Gastroesophageal sphincter (tissue), 4 donors: ENCODE measurements at regions not wholly inside any gene's neighbourhood (a gene's known extent, or its start where the extent isn't known, plus 50 kb on each side); places are given as distances from the start of the nearest gene placed in this dataset.

Experiments used
- ATAC-seq: fragments of 150-250 bp; one replicate; pipeline ENCODE4 v1.9.1; 2016; ENCODE audit warnings: mild to moderate bottlenecking, moderate library complexity
- H3K27ac ChIP-seq, 4 donors: fragments of 200-600 bp; sonication (generic) in 3 of 4; 1 replicate in 3 of 4; 2 replicates in 1 of 4; pipeline ENCODE4 v1.5.1; 2016 to 2019
- H3K27me3 ChIP-seq: fragments of 200-600 bp; sonication (generic); one replicate; pipeline ENCODE4 v1.5.1; 2019
- H3K36me3 ChIP-seq, 2 donors: fragments of 200-600 bp; sonication (generic); one replicate each; pipeline ENCODE4 v1.5.1; 2019; ENCODE audit warnings: control low read depth in 1 of 2
- H3K4me1 ChIP-seq, 3 donors: fragments of 200-600 bp; sonication (generic); 1 replicate in 2 of 3; 2 replicates in 1 of 3; pipeline ENCODE4 v1.5.1; 2016 to 2019; ENCODE audit warnings: control low read depth in 2 of 3
- H3K4me3 ChIP-seq, 2 donors: fragments of 200-600 bp; sonication (generic); one replicate each; pipeline ENCODE4 v1.5.1; 2019; ENCODE audit warnings: mild to moderate bottlenecking in 1 of 2, moderate library complexity in 1 of 2
- H3K9me3 ChIP-seq, 3 donors: fragments of 200-600 bp; sonication (generic); one replicate each; pipeline ENCODE4 v1.5.1; 2017 to 2019; ENCODE audit warnings: control low read depth in 2 of 3
- EP300 ChIP-seq: sonication (generic); formaldehyde crosslinking; IDR thresholded peaks from one replicate; pipeline ENCODE4 v1.6.1; 2017; ENCODE audit warnings: antibody characterized with exemption, mild to moderate bottlenecking
- POLR2A ChIP-seq, 2 donors: fragments of 450-650 bp; IDR thresholded peaks; one replicate each; pipeline ENCODE4 v1.6.1; 2017; ENCODE audit warnings: antibody characterized with exemption in 2 of 2, mild to moderate bottlenecking in 2 of 2, moderate library complexity in 1 of 2
- POLR2AphosphoS5 ChIP-seq: sonication (generic); formaldehyde crosslinking; IDR thresholded peaks from one replicate; pipeline ENCODE4 v1.6.1; 2017; ENCODE audit warnings: antibody characterized with exemption
- WGBS, 2 donors: methylation state at CpG; one replicate each; pipeline ENCODE4 v1.1.5; 2018; ENCODE audit warnings: low coverage in 1 of 2; 5-methylcytosine and 5-hydroxymethylcytosine counted together
- TF ChIP-seq, protein P1 (sequence below), 4 experiments: fragments of 200-600 bp in 2 of 4; fragments of 450-650 bp in 2 of 4; sonication (generic) in 1 of 4; IDR thresholded peaks; one replicate each; pipeline ENCODE4 v1.5.1; 2017 to 2019; ENCODE audit warnings: antibody characterized with exemption in 4 of 4, mild to moderate bottlenecking in 2 of 4, moderate library complexity in 2 of 4

DNA sequence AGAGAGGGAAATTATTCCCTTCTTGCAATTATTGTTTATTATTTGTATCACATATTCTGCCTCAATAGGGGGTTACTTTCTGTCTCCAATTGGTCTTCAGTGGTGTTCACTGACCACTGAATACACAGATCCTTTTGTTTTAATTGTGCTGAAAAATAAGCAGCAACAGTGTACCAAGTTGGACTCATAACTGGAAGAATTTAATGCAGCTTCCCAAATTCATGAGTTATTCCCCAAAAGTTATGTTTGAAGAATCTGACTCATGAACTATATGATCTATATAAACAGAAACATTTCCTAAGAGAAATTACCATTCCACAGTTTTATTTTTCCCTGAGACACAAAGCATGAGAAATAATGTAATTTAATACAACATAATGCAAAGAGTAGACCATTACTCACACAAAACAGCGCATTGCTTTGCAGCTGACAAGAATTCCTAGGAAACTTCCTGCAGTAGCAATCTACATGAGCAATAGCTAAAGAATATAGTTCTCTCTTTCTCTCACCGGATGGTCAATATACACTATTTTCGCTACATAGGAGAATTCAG, 479.2 kb downstream of the HTR7 start:
- no peak for ATAC-seq
- H3K36me3 ChIP-seq = no peaks in the 10 kb centered on the region
- H3K27ac ChIP-seq = no peak overlapping the region
- no peaks in the 10 kb centered on the region for H3K4me1 ChIP-seq
- TF ChIP-seq, protein P1, sequence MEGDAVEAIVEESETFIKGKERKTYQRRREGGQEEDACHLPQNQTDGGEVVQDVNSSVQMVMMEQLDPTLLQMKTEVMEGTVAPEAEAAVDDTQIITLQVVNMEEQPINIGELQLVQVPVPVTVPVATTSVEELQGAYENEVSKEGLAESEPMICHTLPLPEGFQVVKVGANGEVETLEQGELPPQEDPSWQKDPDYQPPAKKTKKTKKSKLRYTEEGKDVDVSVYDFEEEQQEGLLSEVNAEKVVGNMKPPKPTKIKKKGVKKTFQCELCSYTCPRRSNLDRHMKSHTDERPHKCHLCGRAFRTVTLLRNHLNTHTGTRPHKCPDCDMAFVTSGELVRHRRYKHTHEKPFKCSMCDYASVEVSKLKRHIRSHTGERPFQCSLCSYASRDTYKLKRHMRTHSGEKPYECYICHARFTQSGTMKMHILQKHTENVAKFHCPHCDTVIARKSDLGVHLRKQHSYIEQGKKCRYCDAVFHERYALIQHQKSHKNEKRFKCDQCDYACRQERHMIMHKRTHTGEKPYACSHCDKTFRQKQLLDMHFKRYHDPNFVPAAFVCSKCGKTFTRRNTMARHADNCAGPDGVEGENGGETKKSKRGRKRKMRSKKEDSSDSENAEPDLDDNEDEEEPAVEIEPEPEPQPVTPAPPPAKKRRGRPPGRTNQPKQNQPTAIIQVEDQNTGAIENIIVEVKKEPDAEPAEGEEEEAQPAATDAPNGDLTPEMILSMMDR (IDR thresholded peaks at IDR 0.05) = no peak
- TF ChIP-seq POLR2A (IDR thresholded peaks at IDR 0.05) = no peak
- TF ChIP-seq POLR2AphosphoS5 = no peak
- TF ChIP-seq EP300 = no peak
- H3K4me3 ChIP-seq = no peak overlapping the region
- WGBS, 2 donors = 62 to 95% methylated on average over 3 of the region's 3 CpGs
- H3K27me3 ChIP-seq = peaks cover 3% of the 10 kb centered on the region
- no peaks in the 10 kb centered on the region for H3K9me3 ChIP-seq

DNA sequence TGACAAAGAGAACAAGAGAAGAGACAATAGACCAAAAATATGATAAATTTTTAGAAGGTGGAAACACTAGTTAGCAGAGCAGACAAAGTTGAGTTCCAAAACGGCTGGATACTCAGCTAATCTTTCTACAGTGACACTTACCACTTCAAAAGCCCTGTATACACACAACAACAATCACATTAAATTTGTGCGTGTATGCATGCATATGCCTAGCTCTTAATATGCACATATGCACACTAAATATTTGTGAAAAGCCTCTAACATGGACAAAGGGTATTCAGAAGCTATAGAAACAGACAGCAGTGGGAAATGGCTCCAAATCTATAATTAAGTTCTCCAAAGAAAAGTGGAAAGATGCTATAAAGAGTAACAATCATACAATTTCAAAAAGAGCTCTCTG, 476.4 kb downstream of the HTR7 start:
- Histone ChIP-seq H3K27ac (no peak overlapping the region), H3K36me3 (no peaks in the 10 kb centered on the region), H3K4me3 (no peak overlapping the region), H3K9me3 (no peaks in the 10 kb centered on the region), H3K4me1 (no peaks in the 10 kb centered on the region), H3K27me3 (peaks cover 3% of the 10 kb centered on the region)
- WGBS, 2 donors = 50 to 62% methylated on average over 1 to 2 of the region's 2 CpGs
- ATAC-seq = no peak
- no peak for TF ChIP-seq POLR2AphosphoS5
- no peak for TF ChIP-seq POLR2A (IDR thresholded peaks at IDR 0.05)
- no peak for TF ChIP-seq EP300
- TF ChIP-seq, protein P1 (IDR thresholded peaks at IDR 0.05) = no peak

DNA sequence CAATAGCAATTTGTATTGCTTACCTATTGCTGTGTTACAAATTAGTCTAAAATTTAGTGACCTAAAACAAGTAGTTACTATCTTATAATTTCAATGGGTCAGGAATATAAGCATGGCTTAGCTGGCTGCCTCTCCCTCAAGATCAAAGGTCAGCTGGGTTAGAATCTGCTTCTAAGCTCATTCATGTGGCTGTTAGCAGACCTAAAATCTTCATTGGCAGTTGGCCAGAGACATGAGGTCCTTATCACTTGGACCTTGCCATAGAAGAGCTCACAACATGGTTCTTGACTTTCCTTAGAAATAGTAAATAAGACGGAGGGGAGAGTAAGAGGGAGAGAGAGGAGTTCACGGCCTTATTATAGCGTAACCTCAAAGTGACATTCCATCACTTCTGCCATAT, 468.0 kb downstream of the HTR7 start:
- no peak for ATAC-seq
- H3K4me1 ChIP-seq = no peaks in the 10 kb centered on the region
- H3K4me3 ChIP-seq = no peak overlapping the region
- no peak overlapping the region for H3K27ac ChIP-seq
- 91% methylated on average over 3 of the region's 3 CpGs for WGBS, 2 donors
- H3K9me3 ChIP-seq = no peaks in the 10 kb centered on the region
- H3K27me3 ChIP-seq = no peaks in the 10 kb centered on the region
- no peak for TF ChIP-seq POLR2AphosphoS5
- TF ChIP-seq POLR2A (IDR thresholded peaks at IDR 0.05) = no peak
- no peak for TF ChIP-seq EP300
- TF ChIP-seq, protein P1 (IDR thresholded peaks at IDR 0.05) = no peak
- H3K36me3 ChIP-seq = no peaks in the 10 kb centered on the region

DNA sequence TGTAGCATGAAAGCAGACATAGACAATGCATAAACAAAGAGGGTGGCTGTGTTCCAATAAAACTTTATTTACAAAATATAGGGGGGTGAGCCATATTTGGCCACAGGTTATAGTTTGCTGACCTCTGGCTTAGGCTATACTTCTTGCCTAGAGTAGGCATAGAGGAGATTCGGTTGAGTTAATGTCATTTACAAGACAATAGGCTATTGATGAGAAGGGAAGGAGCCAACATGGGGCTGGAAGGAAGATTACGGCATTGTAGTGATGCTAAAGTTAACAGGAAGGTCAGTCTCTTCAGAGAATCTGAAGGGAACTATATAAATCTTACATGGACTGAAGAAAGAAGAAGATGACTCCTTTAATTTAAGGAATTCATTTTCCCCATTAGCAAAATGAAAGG, 463.5 kb downstream of the HTR7 start:
- Histone ChIP-seq H3K4me3 (no peak overlapping the region), H3K9me3 (no peaks in the 10 kb centered on the region), H3K27me3 (no peaks in the 10 kb centered on the region), H3K36me3 (no peaks in the 10 kb centered on the region), H3K4me1 (no peaks in the 10 kb centered on the region), H3K27ac (no peak overlapping the region)
- TF ChIP-seq EP300 (no peak), POLR2AphosphoS5 (no peak), POLR2A (IDR thresholded peaks at IDR 0.05) (no peak)
- TF ChIP-seq, protein P1 (IDR thresholded peaks at IDR 0.05) = no peak
- WGBS, 2 donors = 72 to 92% methylated on average over 2 of the region's 2 CpGs
- no peak for ATAC-seq

DNA sequence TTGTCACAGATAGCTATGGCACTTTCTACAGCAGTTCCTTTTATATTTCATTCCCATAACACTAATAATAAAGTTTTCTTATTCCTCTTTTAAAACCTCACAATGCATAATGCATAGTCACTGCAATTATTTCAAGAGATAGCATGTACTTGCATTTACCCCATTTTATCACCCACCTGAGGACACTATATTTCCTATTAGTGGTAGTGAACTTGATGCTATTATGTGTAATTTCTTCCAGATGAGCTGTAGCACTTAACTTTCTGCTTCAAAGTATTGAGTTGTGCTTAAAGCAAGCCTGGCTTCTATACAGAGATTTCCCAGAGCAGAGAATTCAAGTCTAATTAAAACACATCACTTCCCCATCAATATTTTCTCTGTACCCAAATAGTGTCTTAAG, 461.1 kb downstream of the HTR7 start:
- no peak for ATAC-seq
- no peaks in the 10 kb centered on the region for H3K27me3 ChIP-seq
- no peaks in the 10 kb centered on the region for H3K4me1 ChIP-seq
- H3K4me3 ChIP-seq = no peak overlapping the region
- no peak for TF ChIP-seq POLR2A (IDR thresholded peaks at IDR 0.05)
- no peak for TF ChIP-seq EP300
- TF ChIP-seq, protein P1 (IDR thresholded peaks at IDR 0.05) = no peak
- no peak for TF ChIP-seq POLR2AphosphoS5
- no peaks in the 10 kb centered on the region for H3K36me3 ChIP-seq
- no peak overlapping the region for H3K27ac ChIP-seq
- H3K9me3 ChIP-seq = no peaks in the 10 kb centered on the region
